ENCODE measurements at regions not wholly inside any gene's neighbourhood (a gene's known extent, or its start where the extent isn't known, plus 50 kb on each side); places are given as distances from the start of the nearest gene placed in this dataset.

DNA sequence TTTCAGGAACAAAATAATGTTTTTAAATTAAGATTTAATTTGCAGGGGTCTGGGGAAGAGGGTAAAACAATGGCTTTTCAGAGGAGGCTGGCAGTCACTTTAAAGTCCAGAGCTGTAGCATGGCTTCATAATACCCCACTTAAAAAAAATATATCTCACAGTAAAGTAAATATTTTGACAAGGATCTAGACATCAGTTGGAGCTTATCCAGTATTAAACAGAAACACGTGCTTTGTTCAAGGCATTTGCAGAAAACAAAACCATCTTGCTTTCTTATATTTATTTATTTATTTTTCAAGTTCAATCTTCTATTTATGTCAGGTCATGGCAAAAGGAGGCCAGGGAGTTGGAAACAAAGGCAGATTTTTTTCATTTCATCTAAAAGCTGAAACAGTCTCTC, 53.3 kb upstream of the PRL start:
- TF ChIP-seq, protein P1, sequence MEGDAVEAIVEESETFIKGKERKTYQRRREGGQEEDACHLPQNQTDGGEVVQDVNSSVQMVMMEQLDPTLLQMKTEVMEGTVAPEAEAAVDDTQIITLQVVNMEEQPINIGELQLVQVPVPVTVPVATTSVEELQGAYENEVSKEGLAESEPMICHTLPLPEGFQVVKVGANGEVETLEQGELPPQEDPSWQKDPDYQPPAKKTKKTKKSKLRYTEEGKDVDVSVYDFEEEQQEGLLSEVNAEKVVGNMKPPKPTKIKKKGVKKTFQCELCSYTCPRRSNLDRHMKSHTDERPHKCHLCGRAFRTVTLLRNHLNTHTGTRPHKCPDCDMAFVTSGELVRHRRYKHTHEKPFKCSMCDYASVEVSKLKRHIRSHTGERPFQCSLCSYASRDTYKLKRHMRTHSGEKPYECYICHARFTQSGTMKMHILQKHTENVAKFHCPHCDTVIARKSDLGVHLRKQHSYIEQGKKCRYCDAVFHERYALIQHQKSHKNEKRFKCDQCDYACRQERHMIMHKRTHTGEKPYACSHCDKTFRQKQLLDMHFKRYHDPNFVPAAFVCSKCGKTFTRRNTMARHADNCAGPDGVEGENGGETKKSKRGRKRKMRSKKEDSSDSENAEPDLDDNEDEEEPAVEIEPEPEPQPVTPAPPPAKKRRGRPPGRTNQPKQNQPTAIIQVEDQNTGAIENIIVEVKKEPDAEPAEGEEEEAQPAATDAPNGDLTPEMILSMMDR (IDR thresholded peaks at IDR 0.05) = no peak
- TF ChIP-seq POLR2A (IDR thresholded peaks at IDR 0.05) = no peak
